GM18858 (cell line): ENCODE measurements at regions not wholly inside any gene's neighbourhood (a gene's known extent, or its start where the extent isn't known, plus 50 kb on each side); places are given as distances from the start of the nearest gene placed in this dataset.
"Not testable (repeated sequence)": the region's sequence is repeated elsewhere in the genome, so short reads cannot be mapped to it uniquely, and the experiment has no call there.

Experiments
- ATAC-seq: cut with Tn5 transposase; IDR thresholded peaks from one replicate; pipeline ENCODE4 v1.9.1; 2021; ENCODE audit not compliant: unreplicated experiment

GRCh38 chr2:118431165-118431517 lies 342.9 kb downstream of the INSIG2 start:
- no peak for ATAC-seq

DNA sequence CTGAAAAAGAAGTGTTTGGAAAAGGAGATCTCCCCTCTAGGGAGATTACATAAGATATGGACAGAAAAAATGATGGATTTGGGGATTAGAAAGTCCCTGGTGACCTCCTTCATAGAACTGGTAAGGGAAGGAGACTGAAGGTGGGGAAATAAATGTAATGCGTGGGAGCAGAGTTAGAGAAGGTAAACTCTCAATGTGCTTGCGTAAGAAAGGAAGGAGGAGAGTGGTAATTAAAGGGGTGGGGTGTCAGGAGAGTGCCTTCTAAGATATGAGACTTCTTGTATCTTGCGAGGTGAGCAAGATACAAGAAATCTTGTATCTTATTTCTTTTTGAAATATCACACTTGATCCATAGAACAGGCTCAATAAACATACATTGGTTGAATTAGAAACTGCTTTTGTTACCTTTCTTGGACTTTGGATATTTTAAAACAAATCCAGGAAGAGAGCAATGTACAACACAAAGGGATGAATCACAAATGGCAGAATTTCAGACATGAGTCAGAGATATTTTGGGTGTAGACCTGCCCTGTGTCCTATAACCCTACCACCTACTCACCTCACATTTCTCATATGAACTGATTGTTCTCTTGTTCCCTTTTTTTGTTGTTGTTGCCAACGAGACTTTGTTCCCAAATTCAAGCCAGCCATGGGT lies 342.4 kb downstream of the INSIG2 start:
- no peak for ATAC-seq

- no peak for ATAC-seq
Measured at GRCh38 chr2:118425191-118425590, 336.9 kb downstream of the INSIG2 start.

DNA sequence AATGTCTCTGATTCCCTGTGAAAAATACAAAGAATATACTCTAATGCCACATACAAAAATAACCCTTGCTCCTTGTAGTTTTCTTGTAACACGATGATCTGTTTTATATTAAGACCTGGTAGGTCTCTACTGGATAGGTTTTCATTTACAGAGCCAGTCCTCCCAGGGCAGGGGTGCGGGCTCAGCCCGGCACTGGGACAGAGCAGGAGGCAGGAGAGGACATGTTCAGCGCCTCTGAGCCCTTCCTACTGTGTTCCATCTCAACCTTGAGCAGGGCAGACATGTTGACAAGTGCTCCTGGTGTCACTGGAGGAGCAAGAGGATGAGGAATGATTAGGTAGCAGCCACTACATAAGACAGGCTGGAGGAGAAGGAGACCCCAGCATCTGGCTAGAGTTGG lies 335.5 kb downstream of the INSIG2 start:
- no peak for ATAC-seq

DNA sequence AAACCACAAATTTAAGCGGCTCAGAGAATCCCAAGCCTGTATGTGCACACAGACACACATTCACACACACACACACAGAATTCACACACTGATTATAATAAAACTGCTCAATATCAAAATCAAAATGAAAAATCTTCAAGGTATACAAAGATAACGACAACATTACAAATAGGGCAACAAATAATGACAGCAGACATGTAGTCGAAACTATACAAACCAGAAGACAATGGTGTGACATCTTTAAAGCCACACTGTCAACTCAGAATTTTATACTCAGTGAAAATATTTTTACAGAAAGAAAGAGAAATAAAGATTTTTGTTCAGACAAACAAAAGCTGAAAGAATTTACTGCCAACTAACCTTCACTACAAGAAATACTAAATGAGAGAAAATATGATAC lies 333.4 kb downstream of the INSIG2 start:
- ATAC-seq, result no peak

DNA sequence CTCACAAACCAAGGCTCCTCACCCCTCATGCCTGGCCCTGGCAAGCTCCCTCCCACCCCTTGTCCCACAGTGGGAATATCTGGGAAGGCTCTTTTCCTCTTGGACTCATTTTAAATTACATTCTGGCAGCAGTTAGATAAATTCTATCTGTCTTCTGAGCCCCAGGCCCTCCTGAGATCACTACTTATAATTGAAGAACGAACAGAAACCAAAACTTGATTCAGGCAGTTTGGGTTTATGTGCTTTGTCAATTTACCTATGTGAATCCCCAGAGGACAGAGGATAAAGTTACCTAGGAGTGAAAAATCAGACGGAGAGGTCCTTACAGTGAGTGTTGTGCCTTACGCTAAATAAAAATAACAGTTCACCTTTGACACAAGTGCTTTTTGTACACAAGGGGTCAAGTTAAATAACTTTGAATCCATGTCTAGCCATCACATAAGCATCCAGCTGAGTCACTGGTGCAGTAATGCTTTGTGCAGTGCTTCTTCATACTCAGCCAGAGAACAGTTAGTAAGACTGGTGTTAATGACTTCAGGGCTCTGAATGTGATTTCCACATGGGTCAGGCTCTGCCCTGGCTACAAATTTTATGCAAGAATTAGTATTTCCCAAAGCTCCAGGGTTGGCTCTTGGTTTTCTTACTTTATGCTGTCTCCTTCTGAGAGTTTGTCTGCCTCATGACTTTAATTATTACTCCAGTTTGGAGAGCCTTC lies 329.3 kb downstream of the INSIG2 start:
- no peak for ATAC-seq

GRCh38 chr2:118415186-118415585 lies 326.9 kb downstream of the INSIG2 start:
- not testable (repeated sequence) for ATAC-seq

DNA sequence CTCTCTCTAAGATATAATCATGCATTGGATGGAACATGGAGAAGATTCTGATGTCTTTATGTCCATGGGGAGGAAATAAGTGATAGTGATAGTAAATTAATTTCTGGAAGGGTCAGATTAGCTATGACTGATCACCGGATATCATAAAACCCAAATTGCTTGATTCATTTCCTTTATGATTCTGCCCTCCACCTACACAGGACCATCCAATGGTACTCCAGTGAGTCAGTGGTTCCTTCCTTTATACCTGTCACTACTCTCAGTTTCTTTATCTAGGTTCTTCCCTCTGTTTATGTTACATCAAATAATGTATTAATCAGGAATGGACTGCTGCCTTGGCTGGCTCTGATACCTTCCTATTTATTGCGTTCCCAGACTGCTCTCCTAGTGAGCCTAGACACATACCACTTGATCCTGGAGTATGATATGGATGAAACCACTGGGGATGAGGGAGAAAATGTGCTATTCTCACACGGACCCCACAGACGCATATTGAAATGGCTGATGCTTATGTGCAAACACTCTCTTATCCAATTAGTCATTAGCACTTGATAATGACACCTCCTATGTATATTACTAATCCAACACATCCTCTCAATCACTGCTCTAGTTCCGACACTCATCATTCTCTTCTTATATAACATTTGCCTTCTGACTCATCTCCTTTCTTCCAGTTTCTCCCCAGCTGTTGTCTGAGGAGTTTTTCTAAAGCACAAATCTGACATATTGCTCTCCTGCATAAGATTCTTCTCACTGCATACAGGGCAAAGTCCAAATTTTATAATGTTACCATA lies 315.6 kb downstream of the INSIG2 start:
- no peak for ATAC-seq

DNA sequence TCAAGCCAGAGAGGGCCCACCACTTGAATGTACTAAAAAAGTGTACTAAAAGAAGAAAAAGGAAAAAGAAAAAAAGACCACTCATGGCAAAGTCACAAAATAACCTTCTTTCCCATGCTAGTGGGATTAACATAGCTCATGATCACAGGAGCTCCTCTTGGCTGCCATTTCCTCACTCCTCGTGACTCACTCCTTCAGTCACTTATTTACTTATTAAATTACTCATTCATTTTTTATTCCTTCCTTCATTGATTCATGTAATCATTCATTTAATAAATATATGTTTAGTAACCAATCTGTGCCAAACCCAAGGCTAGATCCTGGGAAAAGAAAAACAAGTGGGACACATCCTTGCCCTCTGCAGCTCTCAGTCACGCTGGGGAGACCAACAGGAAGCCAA lies 300.5 kb downstream of the INSIG2 start:
- no peak for ATAC-seq

DNA sequence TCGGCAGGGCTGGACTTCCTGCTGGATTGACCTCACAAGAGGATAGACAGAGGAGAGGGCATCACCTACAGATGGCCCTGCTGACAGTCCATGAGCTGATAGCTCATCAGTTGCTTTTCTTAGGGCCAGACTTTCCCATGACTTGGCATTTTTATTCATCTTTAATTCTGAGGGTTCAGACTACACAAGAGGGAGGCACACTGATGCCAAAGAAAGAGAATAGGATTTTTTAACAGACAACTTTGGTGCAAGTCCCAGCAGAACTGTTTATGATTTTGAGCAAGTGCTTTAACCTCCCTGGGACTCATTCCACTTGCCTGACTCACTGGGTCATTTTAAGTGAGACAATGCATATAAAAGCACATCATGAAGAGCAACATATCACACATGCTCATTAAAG lies 299.2 kb downstream of the INSIG2 start:
- no peak for ATAC-seq

DNA sequence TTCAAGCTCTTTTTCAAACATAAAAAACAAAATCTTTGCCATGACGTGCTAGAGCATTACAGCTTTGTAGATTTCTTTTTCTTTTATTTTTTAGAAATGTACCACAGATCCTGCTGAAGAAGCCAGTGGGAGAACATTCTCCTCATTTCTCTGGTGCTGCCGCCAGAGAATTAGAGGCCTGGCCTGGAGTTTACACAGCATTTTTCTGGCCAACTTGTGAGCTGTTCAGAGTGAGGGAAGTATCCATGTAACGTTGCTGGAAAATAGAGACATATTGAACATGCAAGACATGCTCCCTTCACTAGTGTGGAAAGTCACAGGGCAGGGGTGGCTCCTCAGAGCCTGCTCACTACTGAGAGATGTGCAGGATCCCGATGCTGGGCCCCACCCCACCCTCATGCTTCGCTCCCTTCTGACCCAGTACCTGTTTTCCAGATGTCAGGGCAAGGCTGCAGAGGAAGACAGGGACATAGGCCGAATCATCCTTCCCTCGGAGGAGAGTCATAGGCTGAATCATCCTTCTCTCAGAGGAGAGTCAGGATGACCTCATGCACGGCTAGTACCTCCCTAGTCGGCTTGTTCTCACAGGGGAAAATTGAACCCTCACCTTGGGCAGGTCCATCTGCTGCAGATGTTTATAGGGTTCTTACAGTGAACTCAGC lies 298.5 kb downstream of the INSIG2 start:
- ATAC-seq, result no peak

- ATAC-seq, result no peak
Measured at GRCh38 chr2:118380915-118381653, 292.8 kb downstream of the INSIG2 start.

DNA sequence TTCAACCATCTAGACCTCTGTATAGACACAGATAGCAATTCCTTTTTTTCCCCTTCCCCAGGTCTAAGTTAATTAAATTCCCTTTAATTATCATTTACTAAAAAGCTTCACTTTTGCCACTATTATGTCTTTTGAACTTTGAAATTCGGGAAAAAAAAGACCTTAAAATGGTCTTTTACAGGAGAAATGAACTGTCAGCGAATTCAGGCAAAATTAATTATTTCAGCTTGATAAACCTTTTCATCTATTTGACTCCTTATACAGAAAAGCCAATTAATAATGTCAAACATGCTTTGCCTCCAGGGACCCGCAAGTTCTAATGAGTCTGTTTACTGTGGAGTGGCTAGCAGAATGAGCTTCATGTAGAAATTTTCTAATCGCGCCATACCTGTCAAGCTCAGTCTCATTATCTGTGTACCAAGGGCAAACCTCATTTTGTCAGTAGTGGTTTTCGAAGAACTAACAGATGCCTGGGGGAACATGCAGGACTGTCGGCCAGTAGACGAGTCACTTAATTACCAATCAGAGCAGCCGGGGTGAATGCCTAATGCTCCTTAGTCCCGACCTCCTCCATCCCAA lies 287.7 kb downstream of the INSIG2 start:
- no peak for ATAC-seq

GRCh38 chr2:118374974-118375755 lies 286.9 kb downstream of the INSIG2 start:
- no peak for ATAC-seq

DNA sequence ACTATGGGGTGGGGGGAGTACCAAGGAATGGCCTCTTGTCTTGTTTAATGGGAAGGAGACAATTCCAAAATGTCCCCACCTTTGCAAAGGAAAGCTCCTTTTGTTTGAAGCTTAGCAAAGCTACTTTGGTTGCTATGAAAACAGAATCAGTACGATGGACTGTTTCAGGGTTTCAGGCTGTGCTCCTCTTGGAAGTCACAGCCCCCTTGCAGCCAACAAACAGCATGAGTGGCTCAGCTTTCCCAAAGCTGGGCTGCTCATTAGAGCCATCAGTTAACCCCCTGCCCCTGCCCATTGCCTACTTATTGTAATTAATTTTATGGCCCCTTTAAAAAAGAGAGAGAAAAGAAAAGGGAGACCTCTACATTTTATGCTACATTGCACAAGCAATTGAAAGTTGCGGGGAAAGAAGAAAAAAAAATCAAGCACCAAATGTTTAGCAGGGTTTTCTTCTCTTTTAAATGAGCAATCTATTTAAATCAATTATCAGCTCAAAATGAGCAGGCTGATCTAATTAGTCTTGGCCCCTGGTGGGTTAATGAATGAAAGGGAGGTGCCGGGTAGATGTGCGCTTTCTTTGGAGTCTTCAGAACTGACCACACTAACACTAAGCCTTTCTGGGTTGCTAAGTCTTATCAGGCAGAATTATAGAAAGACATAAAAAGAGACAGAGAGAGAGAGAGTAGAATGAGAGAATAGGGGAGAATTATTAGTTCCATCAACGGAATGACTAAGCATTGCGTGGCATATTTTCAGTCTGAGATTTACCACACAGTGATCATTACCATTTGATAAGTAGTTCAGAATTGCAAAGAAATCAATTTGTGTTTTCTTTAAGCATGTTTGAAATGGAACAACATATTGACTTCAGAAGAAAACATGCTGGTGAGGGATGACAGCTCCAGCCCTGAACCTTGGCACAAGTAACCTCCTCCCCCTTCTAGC lies 284.9 kb downstream of the INSIG2 start:
- ATAC-seq, result no peak

DNA sequence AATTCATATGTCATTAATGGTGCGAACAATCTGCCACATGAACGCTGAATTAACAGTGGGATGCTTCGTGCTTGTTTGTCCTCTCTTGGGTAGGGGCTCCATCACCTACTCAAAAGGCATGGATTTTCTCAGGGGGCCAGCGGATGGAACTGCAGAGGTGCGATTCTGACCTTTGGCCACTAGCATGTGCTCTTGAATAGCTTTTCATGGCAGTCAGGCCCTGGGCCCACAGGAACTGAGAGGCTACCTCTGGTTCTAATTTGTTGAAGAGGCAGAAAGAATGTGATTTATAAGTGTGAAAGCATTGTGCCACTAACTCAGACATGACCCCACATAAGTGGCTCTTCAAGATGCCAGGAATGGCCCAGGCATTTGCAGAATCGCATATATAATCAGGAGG lies 283.2 kb downstream of the INSIG2 start:
- ATAC-seq, result no peak

GRCh38 chr2:118369521-118369920 lies 281.2 kb downstream of the INSIG2 start:
- not testable (repeated sequence) for ATAC-seq

DNA sequence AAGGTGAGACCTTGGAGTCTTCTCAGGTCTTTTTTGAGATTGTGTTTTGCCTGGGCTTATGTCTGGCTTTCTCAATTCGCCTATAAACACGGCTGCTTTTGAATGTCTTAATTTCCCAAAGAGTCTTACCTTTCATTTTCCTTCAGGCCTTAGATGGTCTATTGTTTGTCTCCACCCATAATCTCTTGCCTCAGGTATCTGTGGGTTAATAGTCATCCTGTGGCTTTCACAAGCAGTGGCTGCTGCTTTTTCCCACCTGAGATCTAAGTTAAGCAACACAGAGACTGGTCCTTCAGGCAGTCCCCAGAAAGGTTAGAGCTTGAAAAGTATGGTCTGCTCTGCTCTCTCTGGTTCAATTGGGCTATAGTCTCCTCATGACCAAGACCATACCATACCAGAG lies 275.3 kb downstream of the INSIG2 start:
- ATAC-seq, result no peak

- ATAC-seq, result no peak
Measured at GRCh38 chr2:118356051-118356450, 267.8 kb downstream of the INSIG2 start.
